HEK293T (cell line): ENCODE measurements at regions not wholly inside any gene's neighbourhood (a gene's known extent, or its start where the extent isn't known, plus 50 kb on each side); places are given as distances from the start of the nearest gene placed in this dataset.

Experiments
- FOXA1 ChIP-seq: fragments of 450-650 bp; IDR thresholded peaks from 2 replicates; pipeline ENCODE4 v1.6.1; 2016; ENCODE audit warnings: mild to moderate bottlenecking
- SP1 ChIP-seq: fragments of 450-650 bp; IDR thresholded peaks from 2 replicates; pipeline ENCODE4 v1.6.1; 2017
- SUZ12 ChIP-seq: fragments of 450-650 bp; IDR thresholded peaks from 2 replicates; pipeline ENCODE4 v1.6.1; 2016; ENCODE audit warnings: mild to moderate bottlenecking

GRCh38 chr6:148271711-148272439 lies 70.8 kb upstream of the SASH1 start:
- no peak for TF ChIP-seq SUZ12
- TF ChIP-seq SP1 = no peak
- TF ChIP-seq FOXA1 = no peak
